Omental fat pad (tissue), 3 donors: ENCODE measurements at regions not wholly inside any gene's neighbourhood (a gene's known extent, or its start where the extent isn't known, plus 50 kb on each side); places are given as distances from the start of the nearest gene placed in this dataset.
A peak's percentile ranks its signal among the peaks of the same experiment; 100 is the strongest.

Source experiments
- ATAC-seq: fragments of 150-250 bp; one replicate; pipeline ENCODE4 v1.9.1; 2016; ENCODE audit warnings: mild to moderate bottlenecking, moderate library complexity; ENCODE audit not compliant: low FRiP score
- DNase-seq: peaks from one replicate; pipeline ENCODE4 v3.0.0-alpha.2; 2019; ENCODE audit warnings: low spot score
- CTCF ChIP-seq, 3 donors: fragments of 450-650 bp; IDR thresholded peaks; one replicate each; pipeline ENCODE4 v1.5.1; 2016 to 2017; ENCODE audit warnings: antibody characterized with exemption in 3 of 3, mild to moderate bottlenecking in 3 of 3, moderate library complexity in 2 of 3

GRCh38 chr21:17002594-17003257, 510.1 kb upstream of the CXADR start:
- ATAC-seq (no peak), DNase-seq (no peak)
- TF ChIP-seq CTCF (IDR thresholded peaks at IDR 0.05): no peak

GRCh38 chr21:17003258-17003615, 509.6 kb upstream of the CXADR start:
- ATAC-seq: no peak
- no peak for TF ChIP-seq CTCF (IDR thresholded peaks at IDR 0.05)
- no peak for DNase-seq

GRCh38 chr21:17003763-17004373, 509.0 kb upstream of the CXADR start:
- no peak for DNase-seq
- no peak for TF ChIP-seq CTCF (IDR thresholded peaks at IDR 0.05)
- no peak for ATAC-seq

- ATAC-seq: no peak
- no peak for DNase-seq
- no peak for TF ChIP-seq CTCF (IDR thresholded peaks at IDR 0.05)
These were observed 480.6 kb upstream of the CXADR start for GRCh38 chr21:17032141-17032655.

- no peak for TF ChIP-seq CTCF (IDR thresholded peaks at IDR 0.05)
- DNase-seq (no peak), ATAC-seq (no peak)
These were observed 468.1 kb upstream of the CXADR start for GRCh38 chr21:17044696-17045095.

GRCh38 chr21:17045214-17045853, 467.5 kb upstream of the CXADR start:
- no peak for TF ChIP-seq CTCF (IDR thresholded peaks at IDR 0.05)

More at GRCh38 chr21:17045214-17045853, 467.5 kb upstream of the CXADR start:
- ATAC-seq (peak; percentile 66), DNase-seq (no peak)
